Tibial nerve (tissue), 4 donors: ENCODE measurements at regions not wholly inside any gene's neighbourhood (a gene's known extent, or its start where the extent isn't known, plus 50 kb on each side); places are given as distances from the start of the nearest gene placed in this dataset.

Experiments
- CTCF ChIP-seq, 5 experiments: fragments of 200-600 bp in 3 of 5; fragments of 450-650 bp in 2 of 5; sonication (generic) in 3 of 5; IDR thresholded peaks; one replicate each; pipeline ENCODE4 v1.5.1; 2016 to 2019; ENCODE audit warnings: antibody characterized with exemption in 5 of 5, mild to moderate bottlenecking in 3 of 5, moderate library complexity in 2 of 5
- EP300 ChIP-seq, 2 donors: sonication (generic); formaldehyde crosslinking; IDR thresholded peaks; one replicate each; pipeline ENCODE4 v1.6.1; 2017; ENCODE audit warnings: antibody characterized with exemption in 2 of 2, mild to moderate bottlenecking in 1 of 2
- POLR2A ChIP-seq, 2 donors: fragments of 450-650 bp; IDR thresholded peaks; one replicate each; pipeline ENCODE4 v1.6.1; 2017; ENCODE audit warnings: antibody characterized with exemption in 2 of 2, mild to moderate bottlenecking in 2 of 2, moderate library complexity in 2 of 2

GRCh38 chr3:132978464-132978863 lies 59.7 kb upstream of the TMEM108 start:
- TF ChIP-seq CTCF (IDR thresholded peaks at IDR 0.05), result no peak
- no peak for TF ChIP-seq EP300 (IDR thresholded peaks at IDR 0.05)
- no peak for TF ChIP-seq POLR2A (IDR thresholded peaks at IDR 0.05)
